ENCODE measurements at regions not wholly inside any gene's neighbourhood (a gene's known extent, or its start where the extent isn't known, plus 50 kb on each side); places are given as distances from the start of the nearest gene placed in this dataset.

DNA sequence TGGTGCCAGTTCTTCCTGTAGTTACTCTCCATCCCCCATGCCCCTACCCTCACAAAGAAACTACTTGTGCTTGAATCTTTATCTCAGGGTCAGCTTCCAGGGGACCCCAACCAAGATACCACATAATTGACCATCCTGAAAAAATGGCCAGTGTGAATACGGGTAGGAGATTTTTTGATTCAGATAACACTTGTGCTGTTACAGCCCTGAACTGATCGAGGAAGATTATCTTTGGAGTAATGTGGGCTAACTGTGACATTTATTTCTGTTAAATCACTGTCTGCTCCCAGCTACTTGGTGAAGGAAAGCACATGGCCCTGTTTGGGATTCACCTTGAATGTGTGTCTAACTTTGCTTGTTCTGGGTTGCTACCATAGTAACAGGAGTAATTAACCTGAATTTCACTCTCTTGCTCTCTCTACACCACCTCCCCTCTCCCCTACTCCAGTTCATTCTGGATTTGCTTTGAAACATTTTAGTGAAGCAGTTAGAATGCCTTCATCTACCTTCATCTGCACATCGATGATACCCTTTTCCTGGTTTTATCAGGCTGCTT is 219.6 kb upstream of the CHD6 start:
- no peak for TF ChIP-seq POLR2A (IDR thresholded peaks at IDR 0.05)
- TF ChIP-seq, protein P1, sequence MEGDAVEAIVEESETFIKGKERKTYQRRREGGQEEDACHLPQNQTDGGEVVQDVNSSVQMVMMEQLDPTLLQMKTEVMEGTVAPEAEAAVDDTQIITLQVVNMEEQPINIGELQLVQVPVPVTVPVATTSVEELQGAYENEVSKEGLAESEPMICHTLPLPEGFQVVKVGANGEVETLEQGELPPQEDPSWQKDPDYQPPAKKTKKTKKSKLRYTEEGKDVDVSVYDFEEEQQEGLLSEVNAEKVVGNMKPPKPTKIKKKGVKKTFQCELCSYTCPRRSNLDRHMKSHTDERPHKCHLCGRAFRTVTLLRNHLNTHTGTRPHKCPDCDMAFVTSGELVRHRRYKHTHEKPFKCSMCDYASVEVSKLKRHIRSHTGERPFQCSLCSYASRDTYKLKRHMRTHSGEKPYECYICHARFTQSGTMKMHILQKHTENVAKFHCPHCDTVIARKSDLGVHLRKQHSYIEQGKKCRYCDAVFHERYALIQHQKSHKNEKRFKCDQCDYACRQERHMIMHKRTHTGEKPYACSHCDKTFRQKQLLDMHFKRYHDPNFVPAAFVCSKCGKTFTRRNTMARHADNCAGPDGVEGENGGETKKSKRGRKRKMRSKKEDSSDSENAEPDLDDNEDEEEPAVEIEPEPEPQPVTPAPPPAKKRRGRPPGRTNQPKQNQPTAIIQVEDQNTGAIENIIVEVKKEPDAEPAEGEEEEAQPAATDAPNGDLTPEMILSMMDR (IDR thresholded peaks at IDR 0.05) = no peak
- TF ChIP-seq EP300 (IDR thresholded peaks at IDR 0.05; ENCODE audit: low read depth) = no peak
- TF ChIP-seq POLR2AphosphoS5 (IDR thresholded peaks at IDR 0.05) = no peak
